ENCODE measurements at regions not wholly inside any gene's neighbourhood (a gene's known extent, or its start where the extent isn't known, plus 50 kb on each side); places are given as distances from the start of the nearest gene placed in this dataset.

GRCh38 chr2:151037434-151037833 lies 224.2 kb downstream of the RBM43 start:
- DNase-seq: no peak
- no CpG with 5 or more reads among the region's 4 CpGs for WGBS (ENCODE audit: insufficient coverage, low lambda C conversion rate)
- no peaks in the 10 kb centered on the region for H3K9me3 ChIP-seq (ENCODE audit: control insufficient read depth, low read depth, low read length)
- no peaks in the 10 kb centered on the region for H3K36me3 ChIP-seq (ENCODE audit: control insufficient read depth, insufficient read depth, low read length)
- H3K27me3 ChIP-seq (ENCODE audit: control insufficient read depth, insufficient read depth, low read length): peaks cover 3% of the 10 kb centered on the region
- H3K4me1 ChIP-seq (ENCODE audit: control insufficient read depth, insufficient read depth, low read length): no peaks in the 10 kb centered on the region
- no peak overlapping the region for H3K4me3 ChIP-seq (ENCODE audit: low read length)
- H3K27ac ChIP-seq (ENCODE audit: low read length): no peak overlapping the region

DNA sequence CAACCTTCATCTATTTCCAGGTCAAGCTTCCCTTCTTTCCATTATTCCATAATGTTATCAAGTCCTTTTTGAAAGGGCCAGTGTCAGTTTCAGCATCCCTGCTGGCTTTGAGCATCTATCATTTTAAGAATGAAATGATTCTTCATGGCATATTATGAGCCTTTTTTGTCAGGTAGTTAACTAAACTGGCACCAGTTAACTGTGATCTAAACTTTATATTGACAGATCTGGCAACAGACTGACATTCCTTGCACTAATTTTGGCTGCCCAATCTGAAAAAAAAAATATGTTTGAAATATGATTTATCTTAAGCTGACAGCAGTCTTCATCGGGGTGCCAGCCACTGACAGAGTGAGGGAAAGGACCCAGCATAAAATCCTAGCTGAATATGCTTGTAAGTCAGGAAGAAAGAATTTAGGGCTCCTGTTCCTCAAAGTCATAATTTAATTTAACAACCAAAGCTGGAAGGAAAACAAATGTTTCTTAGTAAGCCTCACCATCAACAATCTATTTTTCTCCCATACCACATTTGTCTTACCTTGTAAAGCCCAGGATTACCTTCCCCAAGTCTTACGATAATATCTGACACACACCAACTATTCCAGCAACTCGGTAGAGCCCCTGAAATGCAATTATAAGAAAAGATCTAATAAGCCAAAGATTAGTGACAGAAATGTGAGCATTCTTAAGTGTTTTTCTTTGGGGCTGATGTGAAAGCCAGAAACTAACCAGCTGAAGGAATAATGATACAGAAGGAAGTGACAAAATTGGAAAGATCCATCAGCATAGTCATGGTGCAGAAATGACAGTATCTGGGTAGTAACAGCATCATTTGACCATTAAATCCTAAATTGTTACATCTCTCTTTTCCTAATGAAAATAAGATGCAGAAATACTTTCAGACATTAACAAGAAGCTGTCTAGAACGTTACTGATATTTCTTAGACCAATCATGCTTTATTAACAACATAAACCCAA lies 228.1 kb downstream of the RBM43 start:
- no peaks in the 10 kb centered on the region for H3K9me3 ChIP-seq (ENCODE audit: control insufficient read depth, low read depth, low read length)
- no peak overlapping the region for H3K27ac ChIP-seq (ENCODE audit: low read length)
- H3K36me3 ChIP-seq (ENCODE audit: control insufficient read depth, insufficient read depth, low read length): no peaks in the 10 kb centered on the region
- WGBS (ENCODE audit: insufficient coverage, low lambda C conversion rate): 86% methylated on average over 4 of the region's 4 CpGs
- H3K27me3 ChIP-seq (ENCODE audit: control insufficient read depth, insufficient read depth, low read length): peaks cover under 1% of the 10 kb centered on the region
- no peaks in the 10 kb centered on the region for H3K4me1 ChIP-seq (ENCODE audit: control insufficient read depth, insufficient read depth, low read length)
- no peak for DNase-seq
- H3K4me3 ChIP-seq (ENCODE audit: low read length): no peak overlapping the region

- Histone ChIP-seq H3K27ac (ENCODE audit: low read length) (no peak overlapping the region), H3K9me3 (ENCODE audit: control insufficient read depth, low read depth, low read length) (no peaks in the 10 kb centered on the region), H3K4me3 (ENCODE audit: low read length) (no peak overlapping the region), H3K27me3 (ENCODE audit: control insufficient read depth, insufficient read depth, low read length) (no peaks in the 10 kb centered on the region), H3K36me3 (ENCODE audit: control insufficient read depth, insufficient read depth, low read length) (no peaks in the 10 kb centered on the region), H3K4me1 (ENCODE audit: control insufficient read depth, insufficient read depth, low read length) (no peaks in the 10 kb centered on the region)
- no peak for DNase-seq
- 60% methylated on average over 1 of the region's 2 CpGs for WGBS (ENCODE audit: insufficient coverage, low lambda C conversion rate)
Measured at GRCh38 chr2:151032741-151033191, 228.9 kb downstream of the RBM43 start.

- Histone ChIP-seq H3K27ac (ENCODE audit: low read length) (no peak overlapping the region), H3K27me3 (ENCODE audit: control insufficient read depth, insufficient read depth, low read length) (no peaks in the 10 kb centered on the region), H3K9me3 (ENCODE audit: control insufficient read depth, low read depth, low read length) (no peaks in the 10 kb centered on the region), H3K4me3 (ENCODE audit: low read length) (no peak overlapping the region), H3K4me1 (ENCODE audit: control insufficient read depth, insufficient read depth, low read length) (no peaks in the 10 kb centered on the region), H3K36me3 (ENCODE audit: control insufficient read depth, insufficient read depth, low read length) (no peaks in the 10 kb centered on the region)
- WGBS (ENCODE audit: insufficient coverage, low lambda C conversion rate): no CpG with 5 or more reads among the region's 8 CpGs
- no peak for DNase-seq
Measured at GRCh38 chr2:151030663-151031230, 230.9 kb downstream of the RBM43 start.

DNA sequence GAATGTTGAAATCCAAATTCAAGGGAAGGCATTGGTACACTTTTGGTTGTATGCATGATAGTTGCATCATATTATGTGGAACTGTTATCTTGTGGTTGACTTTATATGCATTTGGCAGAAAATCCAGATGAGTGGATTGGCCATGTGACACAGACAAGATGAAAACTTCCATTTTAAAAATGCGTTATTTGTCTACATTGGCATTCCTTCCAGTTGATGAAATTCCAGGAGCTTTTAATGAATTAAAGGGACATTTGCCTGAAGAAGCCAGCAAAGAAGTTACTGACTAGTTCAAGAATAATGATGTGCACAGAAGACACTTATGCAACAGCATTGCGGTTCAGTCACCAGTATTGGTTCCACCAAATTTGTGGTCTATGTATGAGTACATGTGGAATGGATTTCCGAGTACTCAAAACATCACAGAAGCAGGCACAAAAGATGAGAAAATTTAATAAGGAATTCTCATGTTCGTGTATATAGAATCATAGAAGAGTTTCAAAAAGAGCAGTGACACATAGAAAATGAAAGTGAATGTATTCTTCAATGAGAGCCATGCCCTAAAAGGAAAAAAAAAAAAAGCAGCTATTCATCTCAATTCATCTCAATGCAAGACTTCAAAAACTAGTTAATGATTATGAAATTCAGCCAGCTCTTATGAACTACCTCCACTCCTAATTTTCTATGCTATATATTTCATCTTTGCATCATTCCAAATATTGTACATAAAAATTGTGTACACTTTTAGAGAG lies 232.1 kb downstream of the RBM43 start:
- H3K36me3 ChIP-seq (ENCODE audit: control insufficient read depth, insufficient read depth, low read length): no peaks in the 10 kb centered on the region
- no peaks in the 10 kb centered on the region for H3K9me3 ChIP-seq (ENCODE audit: control insufficient read depth, low read depth, low read length)
- no peak for DNase-seq
- no peaks in the 10 kb centered on the region for H3K27me3 ChIP-seq (ENCODE audit: control insufficient read depth, insufficient read depth, low read length)
- no peak overlapping the region for H3K4me3 ChIP-seq (ENCODE audit: low read length)
- H3K4me1 ChIP-seq (ENCODE audit: control insufficient read depth, insufficient read depth, low read length): no peaks in the 10 kb centered on the region
- H3K27ac ChIP-seq (ENCODE audit: low read length): no peak overlapping the region
- 82% methylated on average over 4 of the region's 4 CpGs for WGBS (ENCODE audit: insufficient coverage, low lambda C conversion rate)

DNA sequence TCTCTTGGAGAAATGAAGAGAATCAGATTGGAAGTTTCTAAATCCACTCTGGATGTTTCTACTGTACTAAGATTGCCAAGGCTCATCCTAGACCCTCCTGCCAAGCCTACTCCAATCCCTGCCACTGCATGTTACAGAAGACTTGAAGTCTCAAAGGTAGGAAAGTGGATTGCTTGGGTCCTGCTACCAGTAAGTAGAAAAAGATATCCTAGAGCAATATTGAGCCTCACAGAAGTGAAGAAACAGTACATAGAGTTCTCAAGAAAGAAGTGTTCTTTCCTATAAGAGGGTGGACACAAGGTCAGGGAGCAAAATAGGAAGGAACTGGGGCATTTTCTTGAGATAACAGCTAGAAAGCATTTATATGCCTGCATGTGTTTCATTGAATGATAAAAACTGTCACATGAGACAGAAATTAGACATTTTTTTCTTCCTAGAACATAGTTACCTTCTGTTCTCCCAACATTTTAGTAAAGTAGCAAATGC lies 232.9 kb downstream of the RBM43 start:
- no peaks in the 10 kb centered on the region for H3K9me3 ChIP-seq (ENCODE audit: control insufficient read depth, low read depth, low read length)

GRCh38 chr2:151027151-151027550 lies 234.5 kb downstream of the RBM43 start:
- WGBS (ENCODE audit: insufficient coverage, low lambda C conversion rate): 36% methylated on average over 5 of the region's 6 CpGs
- no peak for DNase-seq
- Histone ChIP-seq H3K36me3 (ENCODE audit: control insufficient read depth, insufficient read depth, low read length) (no peaks in the 10 kb centered on the region), H3K9me3 (ENCODE audit: control insufficient read depth, low read depth, low read length) (no peaks in the 10 kb centered on the region), H3K4me3 (ENCODE audit: low read length) (no peak overlapping the region), H3K27ac (ENCODE audit: low read length) (no peak overlapping the region), H3K27me3 (ENCODE audit: control insufficient read depth, insufficient read depth, low read length) (no peaks in the 10 kb centered on the region), H3K4me1 (ENCODE audit: control insufficient read depth, insufficient read depth, low read length) (no peaks in the 10 kb centered on the region)

More for the DNA sequence above, 232.9 kb downstream of the RBM43 start:
- no peak overlapping the region for H3K4me3 ChIP-seq (ENCODE audit: low read length)
- DNase-seq: no peak
- H3K4me1 ChIP-seq (ENCODE audit: control insufficient read depth, insufficient read depth, low read length): no peaks in the 10 kb centered on the region
- H3K27ac ChIP-seq (ENCODE audit: low read length): no peak overlapping the region
- H3K36me3 ChIP-seq (ENCODE audit: control insufficient read depth, insufficient read depth, low read length): no peaks in the 10 kb centered on the region
- no peaks in the 10 kb centered on the region for H3K27me3 ChIP-seq (ENCODE audit: control insufficient read depth, insufficient read depth, low read length)

DNA sequence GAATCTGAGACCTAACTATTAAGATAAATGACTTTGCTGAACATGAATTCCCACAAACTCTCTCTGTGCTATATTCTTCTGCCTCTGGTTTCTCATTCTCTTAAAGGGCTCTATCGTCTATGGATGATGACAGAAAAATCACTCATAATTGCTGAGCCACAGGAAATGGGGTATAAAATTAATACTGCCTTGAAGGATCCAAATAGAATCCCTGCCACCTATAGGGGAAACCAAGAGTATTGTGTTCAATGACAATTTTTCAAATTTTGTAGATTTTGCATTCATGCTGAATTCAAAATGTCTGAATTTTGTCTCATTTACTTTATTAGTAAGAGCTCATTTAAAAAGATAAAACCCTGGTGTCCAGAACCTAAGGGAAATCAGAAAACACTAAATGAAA lies 235.8 kb downstream of the RBM43 start:
- H3K4me3 ChIP-seq (ENCODE audit: low read length): no peak overlapping the region
- H3K27me3 ChIP-seq (ENCODE audit: control insufficient read depth, insufficient read depth, low read length): no peaks in the 10 kb centered on the region
- no peaks in the 10 kb centered on the region for H3K36me3 ChIP-seq (ENCODE audit: control insufficient read depth, insufficient read depth, low read length)
- H3K27ac ChIP-seq (ENCODE audit: low read length): no peak overlapping the region
- DNase-seq: no peak
- no peaks in the 10 kb centered on the region for H3K9me3 ChIP-seq (ENCODE audit: control insufficient read depth, low read depth, low read length)
- 80% methylated on average over 1 of the region's 1 CpG for WGBS (ENCODE audit: insufficient coverage, low lambda C conversion rate)
- no peaks in the 10 kb centered on the region for H3K4me1 ChIP-seq (ENCODE audit: control insufficient read depth, insufficient read depth, low read length)

DNA sequence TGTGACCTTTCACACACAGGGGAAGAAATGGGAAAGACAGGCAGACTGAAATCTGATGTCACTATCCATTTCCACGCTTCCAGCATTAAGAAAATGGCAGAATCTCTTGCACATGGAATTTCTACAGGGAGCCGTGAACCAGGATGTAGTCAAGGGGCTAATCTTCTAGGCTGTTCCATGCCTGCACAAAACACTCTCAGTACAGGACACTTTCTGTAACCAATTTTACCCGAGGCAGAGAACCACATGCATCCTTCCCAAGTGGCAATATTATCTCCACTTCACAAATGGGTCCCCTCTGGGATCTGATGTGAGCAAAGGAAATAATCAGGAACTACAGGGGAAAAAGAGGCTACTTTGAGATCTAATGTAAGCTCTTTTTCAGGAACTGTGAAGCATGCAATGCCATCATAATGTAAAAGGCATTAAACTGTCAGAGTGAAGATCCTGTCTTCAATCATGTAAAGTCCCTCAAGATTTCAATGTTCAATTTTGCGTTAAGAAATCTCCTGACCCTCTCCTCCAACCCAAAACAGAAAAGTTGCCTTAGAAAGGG lies 236.9 kb downstream of the RBM43 start:
- Histone ChIP-seq H3K9me3 (ENCODE audit: control insufficient read depth, low read depth, low read length) (no peaks in the 10 kb centered on the region), H3K27me3 (ENCODE audit: control insufficient read depth, insufficient read depth, low read length) (no peaks in the 10 kb centered on the region), H3K4me1 (ENCODE audit: control insufficient read depth, insufficient read depth, low read length) (no peaks in the 10 kb centered on the region), H3K27ac (ENCODE audit: low read length) (no peak overlapping the region), H3K36me3 (ENCODE audit: control insufficient read depth, insufficient read depth, low read length) (no peaks in the 10 kb centered on the region), H3K4me3 (ENCODE audit: low read length) (no peak overlapping the region)
- DNase-seq: no peak
- WGBS (ENCODE audit: insufficient coverage, low lambda C conversion rate): no CpG with 5 or more reads among the region's 4 CpGs
